ENCODE measurements at regions not wholly inside any gene's neighbourhood (a gene's known extent, or its start where the extent isn't known, plus 50 kb on each side); places are given as distances from the start of the nearest gene placed in this dataset.

DNA sequence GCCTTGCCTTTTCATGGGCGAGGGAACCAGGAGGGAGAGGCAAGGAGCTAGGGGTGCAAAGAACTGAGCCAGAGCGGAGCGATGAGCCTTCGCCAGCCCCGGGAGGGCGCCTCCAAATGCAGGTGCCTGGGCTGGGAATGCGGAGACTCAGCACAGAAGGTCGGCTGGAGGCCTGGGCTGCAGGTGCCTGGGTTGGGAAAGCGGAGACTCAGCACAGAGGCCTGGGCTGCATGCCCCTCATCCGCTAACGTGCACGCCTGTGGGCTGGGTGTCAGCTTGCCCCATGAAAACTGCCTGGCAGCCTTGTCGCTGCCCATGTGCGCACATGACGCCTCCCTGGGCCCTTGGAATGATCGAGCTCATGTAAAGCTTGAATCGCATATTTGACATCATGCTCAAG is 51.8 kb downstream of the POM121L12 start:
- ChIA-PET POLR2A (no interaction called here), CTCF (no interaction called here)
- no peak for DNase-seq (ENCODE audit: extremely low spot score)

DNA sequence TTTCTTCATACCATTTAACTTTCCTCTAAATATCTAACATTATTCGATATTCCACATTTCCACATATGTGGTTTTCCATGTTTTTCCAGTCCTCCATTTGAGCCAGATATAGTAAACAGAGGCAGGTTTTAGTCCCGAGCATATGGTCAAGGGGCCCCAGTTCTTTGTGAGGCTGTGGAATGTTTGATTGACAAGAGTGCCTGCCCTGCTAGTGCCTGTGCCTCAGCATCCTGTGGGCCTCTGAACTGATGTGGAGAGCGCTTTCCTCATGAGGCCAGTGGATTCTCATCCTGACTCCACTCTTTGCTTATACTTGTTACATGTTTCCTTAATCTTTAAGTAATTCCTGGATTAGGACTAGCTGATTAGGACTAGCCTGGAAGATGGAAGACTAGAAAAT is 58.8 kb downstream of the POM121L12 start:
- TF ChIP-seq LEF1 (IDR thresholded peaks at IDR 0.05; ENCODE audit: borderline replicate concordance) (no peak), SP1 (IDR thresholded peaks at IDR 0.05) (no peak), ELF4 (IDR thresholded peaks at IDR 0.05) (no peak), HDGF (IDR thresholded peaks at IDR 0.05; ENCODE audit: borderline replicate concordance) (no peak), BHLHE40 (IDR thresholded peaks at IDR 0.05; ENCODE audit: borderline replicate concordance) (no peak), FOXA1 (IDR thresholded peaks at IDR 0.05) (no peak), ARNT (IDR thresholded peaks at IDR 0.05) (no peak), SUZ12 (IDR thresholded peaks at IDR 0.05) (no peak), NFRKB (IDR thresholded peaks at IDR 0.05) (no peak), CTBP1 (IDR thresholded peaks at IDR 0.05; ENCODE audit: borderline replicate concordance) (no peak), TARDBP (IDR thresholded peaks at IDR 0.05) (no peak), FOXK2 (IDR thresholded peaks at IDR 0.05) (no peak), FOXM1 (IDR thresholded peaks at IDR 0.05; ENCODE audit: borderline replicate concordance) (no peak)
- TF ChIP-seq, protein P1, sequence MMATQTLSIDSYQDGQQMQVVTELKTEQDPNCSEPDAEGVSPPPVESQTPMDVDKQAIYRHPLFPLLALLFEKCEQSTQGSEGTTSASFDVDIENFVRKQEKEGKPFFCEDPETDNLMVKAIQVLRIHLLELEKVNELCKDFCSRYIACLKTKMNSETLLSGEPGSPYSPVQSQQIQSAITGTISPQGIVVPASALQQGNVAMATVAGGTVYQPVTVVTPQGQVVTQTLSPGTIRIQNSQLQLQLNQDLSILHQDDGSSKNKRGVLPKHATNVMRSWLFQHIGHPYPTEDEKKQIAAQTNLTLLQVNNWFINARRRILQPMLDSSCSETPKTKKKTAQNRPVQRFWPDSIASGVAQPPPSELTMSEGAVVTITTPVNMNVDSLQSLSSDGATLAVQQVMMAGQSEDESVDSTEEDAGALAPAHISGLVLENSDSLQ (IDR thresholded peaks at IDR 0.05): no peak
- CTCF ChIA-PET: no interaction called here
- no peak for DNase-seq (ENCODE audit: extremely low spot score)
- POLR2A ChIA-PET: no interaction called here

More for the DNA sequence above, 51.8 kb downstream of the POM121L12 start:
- no peak for TF ChIP-seq FOXK2 (IDR thresholded peaks at IDR 0.05)
- TF ChIP-seq FOXA1 (IDR thresholded peaks at IDR 0.05): no peak
- TF ChIP-seq ELF4 (IDR thresholded peaks at IDR 0.05): no peak
- TF ChIP-seq LEF1 (IDR thresholded peaks at IDR 0.05; ENCODE audit: borderline replicate concordance): no peak
- no peak for TF ChIP-seq SUZ12 (IDR thresholded peaks at IDR 0.05)
- TF ChIP-seq L3MBTL2 (conservative IDR thresholded peaks at IDR 0.05): no peak
- TF ChIP-seq, protein P1 (IDR thresholded peaks at IDR 0.05): no peak
- no peak for TF ChIP-seq BHLHE40 (IDR thresholded peaks at IDR 0.05; ENCODE audit: borderline replicate concordance)
- no peak for TF ChIP-seq SP1 (IDR thresholded peaks at IDR 0.05)
- TF ChIP-seq TARDBP (IDR thresholded peaks at IDR 0.05): no peak
- TF ChIP-seq CTBP1 (IDR thresholded peaks at IDR 0.05; ENCODE audit: borderline replicate concordance): no peak
- no peak for TF ChIP-seq HDGF (IDR thresholded peaks at IDR 0.05; ENCODE audit: borderline replicate concordance)

DNA sequence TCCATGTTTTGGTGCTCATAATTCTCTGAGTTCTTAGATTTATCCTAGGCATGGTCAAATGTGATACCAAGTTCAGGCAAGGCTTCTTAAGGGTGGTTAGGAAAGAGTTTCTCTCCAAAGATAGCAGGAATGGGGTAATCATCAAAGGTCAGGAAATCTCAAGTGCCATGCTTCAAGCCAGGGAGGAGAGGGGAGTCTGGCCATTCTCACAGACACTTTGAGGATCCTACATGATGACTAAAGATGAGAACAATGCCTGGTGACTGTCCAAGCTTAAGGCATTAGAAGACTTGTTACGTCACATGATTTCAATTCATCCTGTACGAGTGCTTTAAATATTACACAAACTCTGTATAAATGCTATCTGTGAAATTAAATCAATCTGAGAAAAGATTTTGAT is 59.4 kb downstream of the POM121L12 start:
- TF ChIP-seq SUZ12 (IDR thresholded peaks at IDR 0.05) (no peak), HDGF (IDR thresholded peaks at IDR 0.05; ENCODE audit: borderline replicate concordance) (no peak), L3MBTL2 (conservative IDR thresholded peaks at IDR 0.05) (no peak), SP1 (IDR thresholded peaks at IDR 0.05) (no peak), BHLHE40 (IDR thresholded peaks at IDR 0.05; ENCODE audit: borderline replicate concordance) (no peak), NFRKB (IDR thresholded peaks at IDR 0.05) (no peak)
- TF ChIP-seq, protein P1 (IDR thresholded peaks at IDR 0.05): no peak
- CTCF ChIA-PET: no interaction called here
- POLR2A ChIA-PET: no interaction called here
- no peak for DNase-seq (ENCODE audit: extremely low spot score)

DNA sequence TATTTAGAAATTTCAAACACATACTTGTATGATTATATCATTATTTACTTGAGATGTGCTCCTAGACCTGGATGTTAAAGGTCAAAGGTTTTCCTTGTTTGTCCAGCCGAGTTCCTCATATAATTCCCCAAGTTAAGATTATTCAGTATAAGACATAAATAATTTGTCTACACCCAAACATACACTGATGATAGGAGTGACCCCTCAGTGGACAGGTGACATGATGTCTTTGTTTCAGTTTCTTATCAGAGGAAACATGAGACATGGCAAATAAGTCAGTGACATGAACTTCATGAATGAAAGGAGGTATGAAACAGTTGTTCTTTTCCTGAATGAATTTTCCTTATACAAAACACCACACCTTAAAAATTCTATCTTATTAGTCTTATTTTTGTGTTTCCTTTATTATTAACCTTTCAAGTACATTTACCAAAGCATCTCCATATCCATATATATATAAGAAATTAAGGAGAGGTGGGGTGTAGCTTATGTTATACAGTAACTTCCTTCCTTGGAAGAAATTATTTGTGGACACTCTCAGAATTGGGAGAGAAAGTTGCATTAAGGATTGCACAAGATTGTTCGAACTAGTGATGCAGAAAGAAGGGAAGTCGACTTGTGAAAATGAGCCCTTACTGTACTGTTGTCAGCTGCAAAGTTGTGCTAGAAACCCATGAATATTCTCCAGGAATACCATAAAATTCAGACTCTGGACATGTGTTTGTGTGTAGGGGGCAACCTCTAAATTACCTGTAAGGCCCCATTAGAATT is 60.5 kb downstream of the POM121L12 start:
- DNase-seq (ENCODE audit: extremely low spot score): no peak
- POLR2A ChIA-PET: no interaction called here
- CTCF ChIA-PET: no interaction called here
- TF ChIP-seq SUZ12 (IDR thresholded peaks at IDR 0.05) (no peak), L3MBTL2 (conservative IDR thresholded peaks at IDR 0.05) (no peak)

DNA sequence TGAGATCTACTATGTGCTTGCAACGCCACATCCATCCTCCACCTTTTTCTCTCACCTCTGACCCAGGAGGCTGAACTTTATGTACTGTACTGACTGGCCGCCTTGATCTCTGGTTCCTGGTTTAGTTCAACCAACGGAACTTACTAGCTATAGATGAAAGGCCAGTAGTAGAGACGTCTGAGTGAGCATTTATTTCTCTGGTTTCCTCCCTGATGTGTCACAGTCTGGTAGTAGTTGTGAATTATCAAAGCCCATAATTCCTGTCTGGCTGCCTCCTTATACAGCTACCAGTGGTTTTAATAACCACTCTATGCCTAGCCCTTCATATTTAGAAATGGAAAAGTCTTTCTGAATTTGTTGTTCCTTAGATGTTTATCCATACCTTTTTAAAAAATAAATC is 64.7 kb downstream of the POM121L12 start:
- POLR2A ChIA-PET: no interaction called here
- DNase-seq (ENCODE audit: extremely low spot score): no peak
- TF ChIP-seq NFRKB (IDR thresholded peaks at IDR 0.05) (no peak), FOXA1 (IDR thresholded peaks at IDR 0.05) (no peak), ELF4 (IDR thresholded peaks at IDR 0.05) (no peak), CTBP1 (IDR thresholded peaks at IDR 0.05; ENCODE audit: borderline replicate concordance) (no peak), ARNT (IDR thresholded peaks at IDR 0.05) (no peak), BHLHE40 (IDR thresholded peaks at IDR 0.05; ENCODE audit: borderline replicate concordance) (no peak), LEF1 (IDR thresholded peaks at IDR 0.05; ENCODE audit: borderline replicate concordance) (no peak), SP1 (IDR thresholded peaks at IDR 0.05) (no peak), ZNF384 (IDR thresholded peaks at IDR 0.05) (no peak), HDGF (IDR thresholded peaks at IDR 0.05; ENCODE audit: borderline replicate concordance) (no peak), FOXK2 (IDR thresholded peaks at IDR 0.05) (no peak), TARDBP (IDR thresholded peaks at IDR 0.05) (no peak), SUZ12 (IDR thresholded peaks at IDR 0.05) (no peak), L3MBTL2 (conservative IDR thresholded peaks at IDR 0.05) (no peak)
- TF ChIP-seq, protein P1 (IDR thresholded peaks at IDR 0.05): no peak
- CTCF ChIA-PET: no interaction called here

DNA sequence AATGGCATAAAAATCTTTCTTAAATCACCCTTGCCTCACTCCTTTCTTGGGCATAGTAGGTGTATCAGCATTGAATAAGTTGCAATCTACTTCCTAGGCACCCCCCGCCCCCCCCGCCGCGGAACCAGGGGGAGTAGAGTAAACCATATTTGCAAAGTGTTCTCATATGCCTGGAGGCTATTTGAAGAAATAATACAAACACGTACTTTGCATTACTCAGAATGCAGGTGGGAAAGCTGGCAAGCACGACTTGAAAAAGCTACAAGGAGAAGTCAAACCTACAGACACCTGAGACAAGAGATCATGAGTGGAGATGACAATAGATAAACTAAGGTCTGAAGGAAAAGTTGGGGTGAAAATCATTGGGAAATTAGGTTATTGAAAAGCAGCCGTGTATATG is 65.6 kb downstream of the POM121L12 start:
- TF ChIP-seq FOXA1 (IDR thresholded peaks at IDR 0.05) (no peak), SP1 (IDR thresholded peaks at IDR 0.05) (no peak), ARNT (IDR thresholded peaks at IDR 0.05) (no peak), SUZ12 (IDR thresholded peaks at IDR 0.05) (no peak), ZNF384 (IDR thresholded peaks at IDR 0.05) (no peak), L3MBTL2 (conservative IDR thresholded peaks at IDR 0.05) (no peak)
- CTCF ChIA-PET: no interaction called here
- POLR2A ChIA-PET: no interaction called here
- no peak for DNase-seq (ENCODE audit: extremely low spot score)
